Right lobe of liver (tissue), 4 donors: ENCODE measurements at regions not wholly inside any gene's neighbourhood (a gene's known extent, or its start where the extent isn't known, plus 50 kb on each side); places are given as distances from the start of the nearest gene placed in this dataset.

Source experiments
- CTCF ChIP-seq, 4 donors: fragments of 200-600 bp in 3 of 4; fragments of 450-650 bp in 1 of 4; IDR thresholded peaks; one replicate each; pipeline versions ENCODE4 v1.5.1 to v1.8.0; 2016 to 2022; ENCODE audit warnings: antibody characterized with exemption in 4 of 4, mild to moderate bottlenecking in 2 of 4
- POLR2A ChIP-seq: fragments of 450-650 bp; IDR thresholded peaks from one replicate; pipeline ENCODE4 v1.6.1; 2017; ENCODE audit warnings: antibody characterized with exemption, mild to moderate bottlenecking
- donor health status: DM: no; HTN: no; CAD: no.
- donor health status: DM: no; HTN: no; CAD: no.
- donor health status: DM: no; HTN: yes; CAD: no.

DNA sequence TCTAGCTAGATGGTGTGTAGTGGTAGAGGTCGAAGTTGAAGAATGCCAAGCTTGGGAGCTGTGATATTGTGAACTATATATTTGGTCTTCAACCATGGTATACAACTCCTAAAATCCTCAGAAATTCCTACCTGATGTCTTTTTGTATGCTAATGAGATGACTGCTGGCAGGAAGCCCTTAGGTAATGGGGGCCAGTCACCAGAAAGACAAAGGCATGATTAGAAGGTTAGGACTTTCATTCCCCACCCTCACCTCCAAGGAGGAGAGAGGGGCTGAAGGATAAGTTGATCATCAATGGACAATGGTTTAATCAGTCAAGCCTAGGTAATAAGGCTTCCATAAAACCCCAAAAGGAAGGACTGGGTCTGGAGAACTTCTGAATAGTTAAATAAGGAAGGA is 285.7 kb upstream of the POU5F2 start:
- TF ChIP-seq CTCF (IDR thresholded peaks at IDR 0.05) (no peak), POLR2A (no peak)
